ENCODE measurements at regions not wholly inside any gene's neighbourhood (a gene's known extent, or its start where the extent isn't known, plus 50 kb on each side); places are given as distances from the start of the nearest gene placed in this dataset.

DNA sequence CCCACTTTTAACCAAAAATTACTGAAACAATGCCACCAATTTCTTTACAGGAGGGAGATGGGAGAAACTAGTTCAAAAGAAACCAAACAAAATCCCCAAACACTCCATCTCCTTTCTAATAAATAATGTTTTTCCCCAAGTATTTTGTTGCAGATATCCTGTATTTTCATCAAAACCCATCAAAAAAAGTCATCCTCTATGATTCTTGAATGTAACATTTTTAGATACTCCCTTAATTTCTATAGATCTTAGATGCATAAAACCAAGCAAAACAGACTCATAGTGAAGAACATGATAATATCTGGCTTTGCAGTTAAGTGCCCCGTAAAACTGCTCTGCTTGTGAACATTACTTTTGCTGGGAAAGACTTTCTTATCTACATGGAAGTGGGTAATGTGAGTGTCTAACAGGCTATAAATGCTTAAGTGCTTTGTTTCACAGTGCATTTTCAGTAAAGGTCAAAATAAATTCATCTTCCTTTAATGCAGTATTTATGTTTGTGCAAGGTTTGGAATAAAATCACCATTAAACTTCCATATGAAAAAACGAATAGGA is 77.3 kb upstream of the TBCA start:
- intact Hi-C loops (cut with micrococcal nuclease), result loop anchor here (1.0 to 5.0 kb wide), 5 partner anchors 29 to 309 kb away; partner anchors contain the start of gene TBCA
- no peaks in the 10 kb centered on the region for H3K36me3 Mint-ChIP-seq (ENCODE audit: low read depth)
- peaks cover 14% of the 10 kb centered on the region for H3K4me1 Mint-ChIP-seq (ENCODE audit: low read depth)
- no peak for DNase-seq (ENCODE audit: low spot score)
- H3K27ac Mint-ChIP-seq, result peak overlapping the region; percentile 44
- H3K27me3 Mint-ChIP-seq (ENCODE audit: low read depth), result peaks cover 21% of the 10 kb centered on the region
- H3K4me3 Mint-ChIP-seq (ENCODE audit: low read depth), result peak overlapping the region; percentile 27
- H3K9me3 Mint-ChIP-seq, result no peaks in the 10 kb centered on the region

DNA sequence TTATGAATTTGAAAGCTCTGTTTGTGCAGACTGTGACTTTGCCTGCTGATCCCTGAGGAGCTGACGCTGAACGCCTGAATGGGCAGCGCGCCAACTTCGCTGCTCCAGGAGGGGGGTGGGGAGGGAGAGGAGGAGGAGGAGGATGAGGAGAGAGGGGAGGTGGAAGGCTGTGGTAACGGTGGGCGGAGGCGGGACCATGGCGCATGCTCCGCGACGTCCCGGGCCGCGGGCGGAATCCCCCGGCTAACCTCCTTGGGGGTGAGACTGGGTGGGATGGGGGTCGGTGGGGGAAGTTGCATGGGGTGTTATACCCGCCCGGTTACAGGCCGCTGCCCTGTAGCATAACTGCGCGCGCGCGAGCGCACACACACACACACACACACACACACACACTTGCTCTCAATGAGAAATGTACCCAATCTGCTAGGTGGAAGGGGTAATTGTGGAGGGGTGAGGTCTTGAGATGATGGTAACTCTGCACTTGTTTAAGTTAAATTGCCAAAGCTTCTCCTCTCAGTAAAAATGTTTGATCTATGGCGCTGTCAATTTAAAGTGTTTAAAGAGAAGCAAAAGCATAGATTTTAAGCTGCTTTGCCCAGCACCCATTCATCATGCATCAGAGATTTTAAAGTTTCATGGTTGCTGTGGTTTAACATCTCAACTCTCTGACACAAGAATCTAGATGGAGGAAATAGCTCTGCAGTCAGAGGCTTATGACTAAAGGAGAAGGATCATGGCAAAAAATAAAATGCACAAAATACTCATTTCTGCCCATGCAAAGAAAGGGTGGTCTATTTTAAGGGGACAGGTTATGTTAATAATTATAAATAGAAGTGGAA is 76.6 kb upstream of the TBCA start:
- peaks cover 14% of the 10 kb centered on the region for H3K4me1 Mint-ChIP-seq (ENCODE audit: low read depth)
- H3K27me3 Mint-ChIP-seq (ENCODE audit: low read depth), result peaks cover 23% of the 10 kb centered on the region
- peak overlapping the region; percentile 72 for H3K4me3 Mint-ChIP-seq (ENCODE audit: low read depth)
- no peaks in the 10 kb centered on the region for H3K9me3 Mint-ChIP-seq
- intact Hi-C loops (cut with micrococcal nuclease), result loop anchor here (1.0 to 5.0 kb wide), 5 partner anchors 30 to 310 kb away; partner anchors contain the start of gene TBCA
- H3K36me3 Mint-ChIP-seq (ENCODE audit: low read depth), result no peaks in the 10 kb centered on the region
- peak overlapping the region; percentile 77 for H3K27ac Mint-ChIP-seq
- DNase-seq (ENCODE audit: low spot score), result peak; percentile 35

DNA sequence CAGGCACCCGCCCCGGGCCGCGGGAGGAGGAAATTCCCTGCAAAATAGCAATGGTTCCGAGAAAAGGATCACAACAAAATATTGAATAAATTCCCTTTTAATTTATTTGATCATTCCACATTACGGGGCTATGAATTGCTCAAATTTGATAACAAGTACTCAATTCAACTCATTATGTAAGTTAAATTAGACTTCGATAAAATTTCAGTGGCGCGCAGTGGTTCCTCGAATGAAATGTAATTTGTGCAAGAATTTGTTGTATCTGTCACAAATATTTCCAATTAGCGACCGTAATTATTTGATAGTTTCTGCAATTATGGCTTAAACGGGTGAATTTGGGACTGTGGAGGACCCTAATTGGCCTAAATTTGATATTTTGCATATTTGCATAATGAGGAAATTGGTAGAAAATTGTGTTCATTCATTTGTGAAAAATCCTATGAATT is 76.0 kb upstream of the TBCA start:
- no peaks in the 10 kb centered on the region for H3K9me3 Mint-ChIP-seq
- peak overlapping the region; percentile 77 for H3K27ac Mint-ChIP-seq
- peaks cover 14% of the 10 kb centered on the region for H3K4me1 Mint-ChIP-seq (ENCODE audit: low read depth)
- intact Hi-C loops (cut with micrococcal nuclease), result loop anchor here (2.0 to 5.0 kb wide), 3 partner anchors 120 to 310 kb away; no protein-coding TSS in a partner anchor
- peak overlapping the region; percentile 72 for H3K4me3 Mint-ChIP-seq (ENCODE audit: low read depth)
- H3K36me3 Mint-ChIP-seq (ENCODE audit: low read depth), result no peaks in the 10 kb centered on the region
- H3K27me3 Mint-ChIP-seq (ENCODE audit: low read depth), result peaks cover 24% of the 10 kb centered on the region
- no peak for DNase-seq (ENCODE audit: low spot score)

DNA sequence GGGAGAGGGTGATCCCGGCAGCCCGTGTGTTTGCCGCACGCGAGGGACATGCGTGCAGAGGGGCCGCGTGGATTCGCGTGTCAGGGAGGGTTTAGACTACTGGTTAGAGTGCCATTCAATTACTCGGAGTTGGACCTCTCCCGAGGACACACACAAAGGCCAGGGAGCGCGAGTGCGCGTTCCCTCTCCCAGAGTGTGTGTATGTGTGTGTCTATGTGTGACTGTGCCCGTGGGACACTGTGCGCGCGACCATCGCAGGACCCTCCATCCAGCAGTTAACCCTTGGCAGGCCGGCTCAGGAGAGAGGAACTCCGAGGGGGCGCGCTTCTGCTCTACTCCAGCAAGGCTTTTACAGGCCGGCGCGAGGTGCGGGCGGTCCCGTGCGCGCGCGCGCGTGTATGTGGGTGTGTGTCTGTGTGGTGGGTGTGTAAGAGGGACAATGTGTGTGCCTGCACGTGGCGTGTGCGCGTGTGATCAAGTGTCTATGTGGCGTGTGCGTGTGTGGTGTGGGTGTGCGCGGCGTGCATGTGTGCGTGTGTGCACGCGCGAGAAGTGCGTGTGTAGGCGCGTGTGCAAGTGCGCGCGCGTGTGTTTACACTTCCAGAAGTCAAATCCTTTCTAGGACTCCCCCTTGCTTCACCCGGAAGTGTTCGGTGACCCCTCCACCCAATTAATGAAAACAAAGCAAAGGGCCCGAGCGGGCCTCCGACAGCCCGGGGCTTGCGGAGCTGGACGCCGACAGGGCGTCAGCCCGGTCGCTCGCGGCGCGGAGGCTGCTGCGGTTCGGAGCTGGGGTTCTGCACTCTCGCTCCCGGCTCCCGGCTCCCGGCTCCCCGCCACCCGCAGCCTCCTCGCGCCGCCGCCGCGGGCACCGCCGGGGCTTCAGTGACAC is 75.3 kb upstream of the TBCA start:
- no peaks in the 10 kb centered on the region for H3K36me3 Mint-ChIP-seq (ENCODE audit: low read depth)
- peaks cover 27% of the 10 kb centered on the region for H3K27me3 Mint-ChIP-seq (ENCODE audit: low read depth)
- intact Hi-C loops (cut with micrococcal nuclease), result loop anchor here (2.0 to 5.0 kb wide), 3 partner anchors 121 to 311 kb away; no protein-coding TSS in a partner anchor
- DNase-seq (ENCODE audit: low spot score), result no peak
- peaks cover 14% of the 10 kb centered on the region for H3K4me1 Mint-ChIP-seq (ENCODE audit: low read depth)
- H3K27ac Mint-ChIP-seq, result peak overlapping the region; percentile 35
- H3K9me3 Mint-ChIP-seq, result no peaks in the 10 kb centered on the region
- peak overlapping the region; percentile 77 for H3K4me3 Mint-ChIP-seq (ENCODE audit: low read depth)

DNA sequence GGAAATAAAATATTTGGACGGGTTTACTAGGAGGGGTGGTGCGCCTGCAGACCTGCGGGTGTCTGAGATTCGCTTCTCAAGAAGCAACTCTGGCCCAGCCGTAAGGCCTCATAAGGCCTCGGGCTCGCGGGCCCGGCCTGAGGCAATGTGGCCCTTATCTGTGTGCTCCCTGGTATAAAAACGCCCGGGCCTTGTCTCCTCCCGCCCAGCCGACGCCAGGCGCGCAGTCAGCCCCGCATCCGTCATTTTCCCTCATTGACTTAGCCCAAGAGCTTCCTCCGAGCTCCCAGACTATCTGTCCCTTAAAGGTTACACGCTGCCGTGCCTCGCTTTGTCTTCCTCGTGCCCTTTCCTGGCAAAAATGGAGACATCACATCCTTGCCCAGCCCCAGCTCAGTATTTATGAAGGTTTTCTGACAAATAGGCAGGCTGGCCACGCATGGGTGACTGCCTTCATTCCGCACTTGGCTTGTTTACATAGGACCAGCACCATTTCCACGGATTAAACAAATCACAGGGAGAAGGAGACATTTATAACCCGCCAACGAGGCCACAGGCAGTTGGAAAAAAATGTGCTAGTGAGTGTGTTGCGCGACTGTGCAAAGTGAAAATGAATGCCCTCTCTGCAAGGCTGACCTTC is 74.5 kb upstream of the TBCA start:
- intact Hi-C loops (cut with micrococcal nuclease), result loop anchor here (5.0 kb wide), 2 partner anchors 122 to 312 kb away; no protein-coding TSS in a partner anchor
- peaks cover 14% of the 10 kb centered on the region for H3K4me1 Mint-ChIP-seq (ENCODE audit: low read depth)
- DNase-seq (ENCODE audit: low spot score), result no peak
- H3K27me3 Mint-ChIP-seq (ENCODE audit: low read depth), result peaks cover 29% of the 10 kb centered on the region
- no peaks in the 10 kb centered on the region for H3K9me3 Mint-ChIP-seq
- no peaks in the 10 kb centered on the region for H3K36me3 Mint-ChIP-seq (ENCODE audit: low read depth)
- no peak overlapping the region for H3K27ac Mint-ChIP-seq
- H3K4me3 Mint-ChIP-seq (ENCODE audit: low read depth), result peak overlapping the region; percentile 77

DNA sequence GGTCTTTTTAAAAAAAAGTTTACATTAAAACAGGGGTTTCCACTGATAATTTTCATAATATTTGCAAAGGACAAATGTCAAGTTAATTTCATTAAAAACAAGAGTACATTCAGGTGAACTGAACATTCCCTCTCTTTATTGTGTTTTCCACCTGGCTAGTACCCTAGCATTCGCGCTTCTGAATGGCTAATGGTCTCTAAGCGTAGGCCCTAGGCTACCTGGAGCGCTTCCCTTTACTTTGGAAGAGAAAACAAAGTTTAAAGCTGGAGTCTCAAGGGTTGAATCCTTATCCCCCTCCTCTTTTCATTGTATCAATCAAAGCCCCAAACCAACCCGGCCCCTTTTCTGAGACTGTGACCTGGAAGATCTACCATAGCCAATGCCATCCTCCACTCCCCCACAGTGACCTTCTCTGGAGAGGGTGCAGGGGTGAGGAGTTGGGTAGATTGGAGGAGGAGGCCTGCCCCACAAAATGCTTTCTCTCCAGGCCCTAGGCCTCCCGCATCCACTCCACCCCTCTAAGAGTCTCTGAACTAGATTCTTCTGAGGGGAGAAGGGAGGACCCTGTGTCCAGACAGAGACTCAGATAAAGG is 73.3 kb upstream of the TBCA start:
- Mint-ChIP-seq H3K27ac (no peak overlapping the region), H3K27me3 (ENCODE audit: low read depth) (peaks cover 38% of the 10 kb centered on the region), H3K4me3 (ENCODE audit: low read depth) (no peak overlapping the region), H3K9me3 (no peaks in the 10 kb centered on the region), H3K4me1 (ENCODE audit: low read depth) (peaks cover 17% of the 10 kb centered on the region), H3K36me3 (ENCODE audit: low read depth) (no peaks in the 10 kb centered on the region)
- DNase-seq (ENCODE audit: low spot score), result no peak
- intact Hi-C loops (cut with micrococcal nuclease), result no loop called here

DNA sequence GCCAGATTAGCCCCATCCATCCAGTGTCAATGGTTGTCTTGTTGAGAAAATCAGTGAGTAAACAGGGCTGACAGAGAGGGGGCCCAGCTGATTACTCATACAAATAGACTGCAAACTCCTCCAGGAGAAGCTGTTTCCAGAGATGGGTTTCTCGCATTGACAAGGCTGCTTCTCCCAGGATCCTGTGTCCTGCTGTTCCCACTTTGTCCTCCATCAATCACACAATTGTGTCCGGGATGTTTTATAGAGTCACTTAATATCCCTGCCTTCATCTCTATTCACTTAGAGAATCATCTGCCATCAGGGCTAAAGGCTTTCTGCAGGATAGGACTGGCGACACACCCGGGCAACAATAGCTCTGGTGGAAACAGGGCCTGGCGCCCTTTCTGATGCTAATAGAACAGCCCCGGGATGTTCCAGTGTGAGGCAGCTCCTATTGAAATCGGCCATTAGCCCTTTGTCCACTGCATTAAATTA is 71.7 kb upstream of the TBCA start:
- Mint-ChIP-seq H3K4me3 (ENCODE audit: low read depth) (no peak overlapping the region), H3K4me1 (ENCODE audit: low read depth) (peaks cover 9% of the 10 kb centered on the region), H3K36me3 (ENCODE audit: low read depth) (no peaks in the 10 kb centered on the region), H3K9me3 (no peaks in the 10 kb centered on the region), H3K27me3 (ENCODE audit: low read depth) (peaks cover 45% of the 10 kb centered on the region), H3K27ac (no peak overlapping the region)
- intact Hi-C loops (cut with micrococcal nuclease), result no loop called here
- no peak for DNase-seq (ENCODE audit: low spot score)

DNA sequence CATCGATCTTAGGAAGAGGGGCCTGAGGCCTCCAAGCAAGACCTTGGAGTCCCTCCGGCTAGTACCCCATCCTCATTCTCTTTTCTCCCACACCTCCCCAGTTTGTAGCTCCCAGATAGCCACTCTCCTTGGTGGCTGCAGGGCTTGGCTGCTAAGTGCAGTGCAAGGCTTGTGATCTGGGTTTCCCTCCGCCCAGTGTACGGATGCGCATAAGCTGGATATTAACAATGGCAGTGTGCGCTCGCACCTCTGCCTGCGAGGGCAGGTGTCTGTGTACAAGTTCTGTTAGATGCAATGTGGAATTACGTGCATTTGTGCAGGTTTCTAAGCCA is 71.0 kb upstream of the TBCA start:
- Mint-ChIP-seq H3K36me3 (ENCODE audit: low read depth) (no peaks in the 10 kb centered on the region), H3K27me3 (ENCODE audit: low read depth) (peaks cover 49% of the 10 kb centered on the region), H3K9me3 (no peaks in the 10 kb centered on the region), H3K4me1 (ENCODE audit: low read depth) (peaks cover 7% of the 10 kb centered on the region), H3K27ac (no peak overlapping the region), H3K4me3 (ENCODE audit: low read depth) (no peak overlapping the region)
- DNase-seq (ENCODE audit: low spot score), result no peak
- intact Hi-C loops (cut with micrococcal nuclease), result no loop called here

DNA sequence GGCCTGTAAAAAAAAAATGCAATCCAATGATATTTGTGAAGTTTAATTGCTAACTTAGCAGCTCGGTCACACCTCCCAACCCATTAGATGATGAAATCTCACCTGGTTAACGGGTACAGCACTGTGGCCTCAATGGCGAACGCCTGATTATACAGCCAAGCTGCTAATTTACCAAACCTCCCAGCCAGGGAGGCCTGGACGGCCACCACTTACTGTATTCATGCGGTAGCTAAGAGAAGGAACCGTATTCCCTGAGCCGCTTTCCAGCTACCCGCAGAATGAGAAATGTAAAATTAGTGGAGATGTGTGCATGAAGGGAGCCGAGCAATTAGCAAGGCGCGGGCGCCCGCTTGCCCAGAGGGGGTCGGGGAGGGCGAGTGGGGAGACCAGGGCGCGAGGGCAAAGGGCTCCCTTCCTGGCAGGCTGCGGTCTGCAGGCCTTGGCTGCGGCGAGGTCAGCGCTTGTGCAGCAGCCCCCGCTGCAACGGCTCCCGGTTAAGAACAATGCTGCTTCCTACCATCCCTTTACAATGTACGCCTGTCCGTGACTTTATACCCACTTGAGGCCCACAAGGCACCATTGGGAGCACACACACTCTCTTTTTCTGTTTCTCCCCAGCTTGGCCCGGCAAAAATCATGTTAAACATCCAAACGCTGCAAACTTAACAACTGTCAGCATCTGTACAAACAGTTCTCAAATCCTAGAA is 70.4 kb upstream of the TBCA start:
- no peak for DNase-seq (ENCODE audit: low spot score)
- intact Hi-C loops (cut with micrococcal nuclease), result no loop called here
- Mint-ChIP-seq H3K36me3 (ENCODE audit: low read depth) (no peaks in the 10 kb centered on the region), H3K4me3 (ENCODE audit: low read depth) (no peak overlapping the region), H3K4me1 (ENCODE audit: low read depth) (peaks cover 7% of the 10 kb centered on the region), H3K27ac (no peak overlapping the region), H3K9me3 (no peaks in the 10 kb centered on the region), H3K27me3 (ENCODE audit: low read depth) (peaks cover 54% of the 10 kb centered on the region)

DNA sequence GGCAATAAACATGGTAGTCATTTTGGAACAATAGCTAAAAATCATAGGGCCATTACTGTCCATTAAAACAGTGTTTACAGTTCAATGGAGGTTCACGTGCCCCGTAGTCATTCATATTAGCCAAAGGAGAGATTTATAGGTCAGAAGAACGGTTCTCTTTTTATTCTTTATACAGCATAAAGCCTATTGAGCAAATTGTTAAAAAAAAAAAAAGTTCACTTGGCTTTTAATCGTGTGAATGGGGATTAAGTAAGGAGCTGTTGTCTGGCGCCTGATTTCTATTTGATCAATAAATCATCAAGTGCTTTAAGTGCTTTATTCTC is 69.1 kb upstream of the TBCA start:
- intact Hi-C loops (cut with micrococcal nuclease), result no loop called here
- no peaks in the 10 kb centered on the region for H3K9me3 Mint-ChIP-seq
- DNase-seq (ENCODE audit: low spot score), result no peak

DNA sequence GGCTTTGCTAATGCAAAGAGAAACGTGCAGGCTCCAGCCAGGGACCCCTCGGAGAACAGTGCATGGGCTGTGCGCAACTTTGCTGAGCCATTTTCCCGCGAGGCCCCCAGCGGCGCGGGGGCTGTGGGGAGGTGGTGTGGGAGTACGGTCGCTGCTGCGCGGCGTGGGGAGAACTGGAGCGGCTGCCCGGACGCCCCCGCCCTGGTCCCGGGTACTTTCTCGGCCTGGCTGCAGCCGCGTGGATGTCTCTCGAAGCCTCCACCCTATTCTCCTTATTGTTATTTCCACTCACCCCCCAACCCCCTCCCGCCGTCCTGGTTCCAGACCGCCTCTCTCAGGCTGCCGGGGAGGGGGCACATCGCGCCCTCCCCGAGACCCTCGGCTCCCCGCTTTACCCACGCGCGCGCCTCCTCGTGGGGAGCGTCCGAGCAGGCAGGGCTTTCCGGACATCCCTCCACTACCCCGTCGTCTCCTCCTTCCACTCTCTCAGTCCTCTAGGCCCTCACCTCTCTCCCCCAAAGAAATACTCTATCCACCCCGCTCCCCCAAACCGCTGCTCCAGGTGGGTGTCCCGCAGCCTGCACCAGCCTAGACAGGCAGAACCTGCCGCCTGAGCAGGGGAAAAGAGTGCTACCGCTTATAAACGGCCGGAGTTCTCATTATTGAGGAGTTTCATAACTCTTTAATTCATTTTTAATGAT is 68.6 kb upstream of the TBCA start:
- Mint-ChIP-seq H3K27ac (no peak overlapping the region), H3K4me1 (ENCODE audit: low read depth) (peaks cover 3% of the 10 kb centered on the region), H3K27me3 (ENCODE audit: low read depth) (peaks cover 52% of the 10 kb centered on the region), H3K9me3 (no peaks in the 10 kb centered on the region), H3K36me3 (ENCODE audit: low read depth) (no peaks in the 10 kb centered on the region), H3K4me3 (ENCODE audit: low read depth) (peak overlapping the region; percentile 43)
- intact Hi-C loops (cut with micrococcal nuclease), result no loop called here
- no peak for DNase-seq (ENCODE audit: low spot score)

More for the DNA sequence above, 69.1 kb upstream of the TBCA start:
- H3K27ac Mint-ChIP-seq, result no peak overlapping the region
- peak overlapping the region; percentile 43 for H3K4me3 Mint-ChIP-seq (ENCODE audit: low read depth)
- peaks cover 3% of the 10 kb centered on the region for H3K4me1 Mint-ChIP-seq (ENCODE audit: low read depth)
- H3K36me3 Mint-ChIP-seq (ENCODE audit: low read depth), result no peaks in the 10 kb centered on the region
- H3K27me3 Mint-ChIP-seq (ENCODE audit: low read depth), result peaks cover 56% of the 10 kb centered on the region
